Hematopoietic multipotent progenitor cell treated with erythropoietin and hydrocortisone succinate and interleukin-3 and kit ligand, for 17 days (in vitro differentiated cells): ENCODE measurements at regions not wholly inside any gene's neighbourhood (a gene's known extent, or its start where the extent isn't known, plus 50 kb on each side); places are given as distances from the start of the nearest gene placed in this dataset.
"Not testable (repeated sequence)": the region's sequence is repeated elsewhere in the genome, so short reads cannot be mapped to it uniquely, and the experiment has no call there.

Experiments used
- DNase-seq: peaks from one replicate; pipeline ENCODE4 v3.0.0-alpha.2; 2015; ENCODE audit warnings: low spot score

DNA sequence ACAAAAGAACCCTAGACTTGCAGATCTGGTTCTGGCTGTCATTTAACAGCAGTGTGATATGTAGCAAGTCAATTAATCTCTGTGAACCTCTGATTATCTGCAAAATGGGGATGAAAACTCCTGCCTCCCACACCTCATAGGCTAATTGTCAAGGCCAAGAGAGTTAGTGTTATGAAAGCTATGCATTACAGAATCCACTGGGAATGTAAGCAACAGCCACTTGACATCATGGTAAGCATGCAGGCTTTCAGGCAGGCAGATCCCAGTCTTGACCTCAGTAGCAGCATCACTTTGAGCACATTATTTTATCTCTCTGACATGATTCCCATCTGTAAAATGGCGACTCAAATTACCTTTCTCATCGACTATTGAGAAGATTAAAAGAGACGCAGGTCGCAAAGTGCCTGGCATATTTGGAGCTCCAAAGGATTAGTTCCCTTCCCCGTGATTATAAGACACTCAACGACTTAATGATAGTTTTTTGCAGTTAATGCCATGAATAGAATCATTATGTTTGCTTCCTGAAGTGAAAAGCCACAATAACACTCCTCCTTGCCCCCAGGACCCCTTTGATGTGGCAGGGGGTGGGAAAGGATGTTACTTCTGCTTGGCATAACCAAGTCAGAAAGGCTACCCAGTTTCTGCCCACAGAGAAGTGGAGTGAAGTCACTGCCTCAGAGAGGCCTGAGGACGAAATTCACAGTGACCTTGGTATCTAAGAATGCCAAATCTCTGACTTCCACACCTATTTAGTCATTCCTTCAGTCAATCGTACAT lies 273.0 kb upstream of the NFIA start:
- no peak for DNase-seq

GRCh38 chr1:60808676-60809075 lies 273.7 kb upstream of the NFIA start:
- no peak for DNase-seq

- DNase-seq, result no peak
Measured at GRCh38 chr1:60802884-60803283, 279.5 kb upstream of the NFIA start.

GRCh38 chr1:60797351-60797750 lies 285.0 kb upstream of the NFIA start:
- no peak for DNase-seq

- DNase-seq, result no peak
Measured at GRCh38 chr1:60791226-60791625, 291.1 kb upstream of the NFIA start.

- not testable (repeated sequence) for DNase-seq
Measured at GRCh38 chr1:60773099-60773498, 309.3 kb upstream of the NFIA start.

- DNase-seq, result no peak
Measured at GRCh38 chr1:60769082-60769481, 313.3 kb upstream of the NFIA start.

GRCh38 chr1:60765204-60765603 lies 317.2 kb upstream of the NFIA start:
- DNase-seq, result no peak

DNA sequence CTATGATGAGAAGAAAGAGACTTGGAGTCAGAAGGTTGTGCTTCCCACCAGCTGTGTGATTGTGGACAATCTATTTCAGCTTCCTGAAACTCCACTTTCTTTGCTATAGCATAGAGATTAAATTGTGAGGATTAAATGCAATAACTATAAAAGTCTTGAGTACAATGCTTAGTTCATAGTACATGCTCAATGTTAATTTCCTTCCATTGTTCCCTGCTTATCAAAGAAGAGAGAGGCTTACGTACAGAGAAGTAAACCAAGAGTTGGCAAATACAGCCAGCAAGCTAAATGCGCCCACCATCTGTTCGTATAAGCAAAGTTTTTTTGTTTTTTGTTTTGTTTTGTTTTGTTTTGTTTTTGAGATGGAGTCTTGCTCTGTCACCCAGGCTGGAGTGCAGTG lies 317.9 kb upstream of the NFIA start:
- DNase-seq, result no peak

DNA sequence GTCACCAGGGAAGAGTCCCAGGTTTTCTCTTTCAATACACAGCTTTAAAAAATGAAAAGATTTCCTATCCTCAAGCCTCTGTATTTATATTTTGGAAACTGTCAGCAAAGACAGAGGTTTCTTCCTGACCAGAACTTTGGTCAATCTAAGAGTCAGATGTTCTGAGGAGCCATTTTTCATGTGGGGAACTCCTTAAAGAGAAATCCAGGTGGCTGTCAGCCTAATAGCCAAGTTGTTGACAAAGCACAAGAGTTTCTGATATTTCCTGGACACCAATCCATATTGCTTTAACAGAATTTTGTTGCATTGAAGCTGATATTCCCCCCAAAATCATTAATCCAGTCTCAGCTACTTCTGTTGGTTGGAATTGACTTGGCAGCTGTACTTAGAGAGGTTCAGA lies 318.6 kb upstream of the NFIA start:
- no peak for DNase-seq

GRCh38 chr1:60762911-60763310 lies 319.4 kb upstream of the NFIA start:
- no peak for DNase-seq

DNA sequence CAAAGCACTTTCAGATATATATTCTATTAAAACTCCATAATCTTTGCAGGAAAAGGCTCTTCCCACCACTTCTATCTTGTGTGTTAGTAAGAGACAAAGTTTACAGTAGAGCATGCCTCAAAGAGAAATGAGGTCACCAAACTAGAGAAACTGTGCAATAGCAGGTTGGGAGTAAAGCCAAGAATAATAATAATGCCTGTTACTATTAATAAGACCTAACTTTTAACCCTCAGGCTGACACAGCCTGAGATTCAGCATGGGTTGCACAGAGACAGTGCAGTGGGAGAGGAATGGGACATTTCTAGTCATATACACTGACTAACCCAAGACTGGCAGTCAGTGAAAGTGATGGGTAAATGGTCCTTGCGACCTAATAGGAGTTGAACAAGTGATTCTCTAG lies 320.2 kb upstream of the NFIA start:
- DNase-seq, result no peak

DNA sequence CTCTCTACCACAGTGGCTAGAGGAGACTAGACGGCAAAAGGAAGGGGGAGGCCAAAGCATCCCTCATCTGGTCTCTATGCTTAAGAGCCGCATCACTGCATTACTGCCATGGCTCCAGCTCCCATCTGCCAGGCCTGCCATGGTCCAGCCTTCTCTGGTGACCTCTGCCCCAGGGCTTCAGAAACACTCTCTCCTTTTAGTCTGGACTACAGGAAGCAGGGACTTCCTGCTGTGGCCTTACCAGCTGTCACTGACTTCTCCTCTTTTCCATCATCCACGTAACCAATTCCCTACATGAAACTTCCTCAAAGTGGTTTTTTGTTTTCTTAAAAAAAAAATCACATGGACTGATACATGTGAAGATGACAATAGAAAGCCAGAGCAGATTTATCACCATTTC lies 323.1 kb upstream of the NFIA start:
- DNase-seq, result no peak

DNA sequence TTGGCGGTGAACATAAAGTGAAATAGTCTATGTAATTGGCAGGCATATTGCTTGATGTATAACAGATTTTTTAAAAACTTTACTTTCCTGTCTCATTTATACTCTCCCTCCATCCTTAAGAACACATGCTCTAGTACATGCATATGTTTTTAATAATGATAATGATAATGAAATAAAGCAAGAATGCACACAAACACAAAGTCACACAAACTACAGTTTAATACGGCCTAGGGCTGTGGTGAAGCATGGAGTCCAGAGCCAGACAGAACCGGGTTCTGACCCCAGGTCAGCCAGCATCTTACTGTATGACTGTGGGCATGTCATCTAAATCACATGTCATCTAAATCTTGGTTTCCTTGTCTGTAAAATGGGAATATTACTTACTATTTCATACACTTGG lies 324.9 kb upstream of the NFIA start:
- no peak for DNase-seq

- DNase-seq, result no peak
Measured at GRCh38 chr1:60753036-60753900, 329.1 kb upstream of the NFIA start.

DNA sequence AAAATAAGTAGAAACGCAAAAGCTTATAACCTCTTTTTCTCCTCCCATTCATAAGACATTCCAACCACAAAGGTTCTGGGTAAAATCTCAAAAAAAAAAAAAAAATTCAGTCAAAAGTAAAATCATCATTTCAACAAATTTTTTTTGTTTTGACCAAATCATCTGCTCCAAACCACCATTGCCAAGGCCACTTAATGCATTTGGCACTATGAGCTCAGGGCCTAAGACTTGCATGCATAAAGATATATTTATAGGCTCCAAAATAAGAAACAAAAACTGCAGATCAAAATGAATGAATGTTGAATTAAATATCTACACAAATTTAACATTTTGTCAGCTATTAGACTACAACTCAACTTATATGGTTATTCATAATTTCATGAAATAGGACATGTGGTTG lies 331.1 kb upstream of the NFIA start:
- no peak for DNase-seq

- no peak for DNase-seq
Measured at GRCh38 chr1:60747353-60747752, 335.0 kb upstream of the NFIA start.

DNA sequence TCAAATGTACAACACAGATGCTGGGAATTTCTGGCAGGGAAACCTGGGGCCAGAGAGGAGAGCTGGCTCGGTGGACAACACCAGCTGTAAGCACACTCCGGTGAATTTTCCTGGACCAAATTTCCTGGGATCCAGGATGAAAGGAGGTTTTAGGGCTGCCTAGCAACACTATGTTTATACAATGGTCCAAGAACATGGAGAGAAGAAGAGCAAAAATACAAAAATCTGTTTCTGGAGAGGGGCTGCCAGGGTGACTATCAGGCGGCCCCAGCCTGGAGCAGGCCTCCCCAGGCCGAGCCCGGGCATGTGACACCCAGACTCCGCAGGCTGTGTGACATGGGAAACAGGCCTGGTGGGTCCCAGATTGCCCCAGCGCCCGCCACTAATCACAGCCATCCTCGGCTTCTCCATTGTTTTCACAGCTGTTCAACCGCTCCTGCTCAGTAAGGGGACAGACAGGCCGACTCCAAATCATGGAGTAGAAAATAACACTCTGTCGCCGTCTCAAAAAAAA lies 336.0 kb upstream of the NFIA start:
- no peak for DNase-seq

DNA sequence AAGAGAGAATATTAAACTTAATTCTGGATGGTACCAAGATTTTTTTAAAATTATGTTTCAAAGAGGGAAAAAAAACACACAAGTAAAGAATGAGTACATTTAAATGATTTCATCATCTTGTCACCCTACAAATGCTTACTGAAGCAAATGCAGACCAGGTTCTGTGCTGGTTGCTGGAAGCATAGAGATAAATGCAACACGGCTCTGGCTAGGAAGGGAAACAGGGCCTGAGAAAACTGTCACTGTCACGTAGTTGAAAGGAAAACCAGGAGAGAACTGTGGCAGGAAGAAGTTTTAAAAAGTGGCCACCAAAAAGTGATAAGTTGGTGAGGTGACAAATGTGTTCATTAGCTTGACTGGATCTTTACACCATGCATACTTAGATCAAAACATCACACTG lies 336.9 kb upstream of the NFIA start:
- DNase-seq, result no peak

- no peak for DNase-seq
Measured at GRCh38 chr1:60742339-60742738, 340.0 kb upstream of the NFIA start.

GRCh38 chr1:60740154-60740553 lies 342.2 kb upstream of the NFIA start:
- DNase-seq, result no peak

DNA sequence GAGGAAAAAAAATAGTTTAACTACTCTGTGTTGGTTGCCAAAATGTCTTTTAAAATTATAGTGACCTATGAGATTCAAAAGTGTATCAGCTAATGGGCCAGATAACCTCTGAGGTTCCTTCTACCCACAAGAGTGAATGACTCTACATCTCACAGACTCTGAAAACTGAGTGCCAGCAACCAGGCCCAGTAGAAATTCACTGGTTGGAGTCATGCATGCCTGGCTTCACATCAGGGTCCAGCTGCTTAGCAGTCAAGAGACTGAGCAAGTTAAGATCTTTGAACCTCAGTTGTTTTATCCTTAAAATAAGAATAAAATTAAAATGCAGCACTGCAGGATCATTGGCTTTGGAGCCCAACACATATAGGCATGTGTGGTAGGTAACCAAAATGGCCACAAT lies 342.6 kb upstream of the NFIA start:
- DNase-seq, result no peak

DNA sequence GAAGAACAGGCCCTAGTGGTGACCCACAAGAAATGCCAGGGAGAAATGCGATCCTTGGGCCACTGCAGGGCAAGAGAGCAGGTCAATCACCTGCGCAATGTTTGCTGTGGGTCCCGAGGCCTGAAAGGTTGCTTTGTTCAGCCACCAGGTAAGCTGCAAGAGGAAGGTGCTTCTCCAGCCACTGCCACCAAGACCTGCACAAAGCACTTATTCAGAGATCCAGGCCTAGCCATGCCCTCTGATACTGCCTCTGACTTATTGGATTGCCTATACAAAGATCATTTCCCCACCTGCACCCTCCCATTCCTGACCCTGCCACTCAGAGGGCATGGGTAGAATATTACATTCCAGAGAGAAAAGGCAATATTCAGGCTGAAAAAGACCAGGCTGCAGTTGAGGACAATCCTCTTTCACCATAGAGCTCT lies 349.4 kb upstream of the NFIA start:
- DNase-seq, result no peak
